Calu3 (cell line): ENCODE measurements at regions not wholly inside any gene's neighbourhood (a gene's known extent, or its start where the extent isn't known, plus 50 kb on each side); places are given as distances from the start of the nearest gene placed in this dataset.

Experiments used
- BruUV-seq: library from RNA; stranded (reverse); fragments of 400-500 nt; replicated peaks from 2 replicates; lab custom pipeline; 2021; lab: Mats Ljungman, UMichigan
- CTCF ChIA-PET: fragments of 300-600 bp; sonication (Branson Sonifier 250); formaldehyde crosslinking; loops from one replicate; lab custom pipeline; 2022; ENCODE audit warnings: antibody characterized with exemption; lab: Charles Lee
- DNase-seq: peaks from one replicate; pipeline ENCODE4 v3.0.0; 2022
- H3K27ac Mint-ChIP-seq: one replicate; pipeline ENCODE4 v1.8.0; 2022; ENCODE audit warnings: mixed read lengths; ENCODE audit not compliant: unreplicated experiment
- H3K27me3 Mint-ChIP-seq: one replicate; pipeline ENCODE4 v1.8.0; 2022; ENCODE audit warnings: mixed read lengths; ENCODE audit not compliant: unreplicated experiment
- H3K36me3 Mint-ChIP-seq: one replicate; pipeline ENCODE4 v1.8.0; 2022; ENCODE audit warnings: mild to moderate bottlenecking, moderate library complexity, mixed read lengths; ENCODE audit not compliant: insufficient read depth, unreplicated experiment
- H3K4me1 Mint-ChIP-seq: one replicate; pipeline ENCODE4 v1.8.0; 2022; ENCODE audit warnings: mild to moderate bottlenecking, low read depth, mixed read lengths; ENCODE audit not compliant: unreplicated experiment
- H3K4me3 Mint-ChIP-seq: one replicate; pipeline ENCODE4 v1.8.0; 2022; ENCODE audit warnings: mild to moderate bottlenecking, low read depth, moderate library complexity, mixed read lengths; ENCODE audit not compliant: unreplicated experiment
- H3K9me3 Mint-ChIP-seq: one replicate; pipeline ENCODE4 v1.8.0; 2022; ENCODE audit warnings: low read depth, mixed read lengths; ENCODE audit not compliant: unreplicated experiment
- intact Hi-C: fragments of 100-400 bp; cut with micrococcal nuclease; formaldehyde crosslinking; loops from one replicate; pipeline ENCODE4 v1.10.0; 2022; ENCODE audit not compliant: unreplicated experiment
- TF ChIP-seq, protein P1 (sequence below): fragments of 200-600 bp; IDR thresholded peaks from one replicate; pipeline ENCODE4 v1.8.0; 2022; ENCODE audit warnings: antibody characterized with exemption; ENCODE audit not compliant: unreplicated experiment

DNA sequence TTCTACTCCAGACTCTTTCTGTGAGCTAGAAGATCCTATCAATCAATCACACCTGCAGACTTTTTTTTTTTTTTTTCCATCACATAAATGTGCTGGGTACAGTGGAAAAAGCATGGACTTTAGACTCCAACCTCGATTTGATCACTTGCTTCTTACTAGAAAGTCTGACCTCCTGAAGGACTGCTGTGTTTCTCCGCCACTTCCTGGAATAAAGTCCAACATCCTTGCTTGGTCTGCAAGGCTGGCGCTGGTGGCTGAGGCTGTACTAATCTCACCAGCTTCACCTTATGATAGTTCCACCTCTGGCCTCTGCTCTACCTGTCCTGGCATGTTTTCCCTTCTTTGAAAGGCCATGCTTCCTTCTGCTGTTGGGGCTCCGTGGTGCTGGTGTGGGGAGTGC lies 60.9 kb upstream of the SESN3 start:
- intact Hi-C loops = no loop called here
- no peak for DNase-seq
- Mint-ChIP-seq H3K4me1 (peaks cover 5% of the 10 kb centered on the region), H3K36me3 (no peaks in the 10 kb centered on the region), H3K27me3 (no peaks in the 10 kb centered on the region), H3K4me3 (no peak overlapping the region), H3K9me3 (no peaks in the 10 kb centered on the region), H3K27ac (no peak overlapping the region)
- TF ChIP-seq, protein P1, sequence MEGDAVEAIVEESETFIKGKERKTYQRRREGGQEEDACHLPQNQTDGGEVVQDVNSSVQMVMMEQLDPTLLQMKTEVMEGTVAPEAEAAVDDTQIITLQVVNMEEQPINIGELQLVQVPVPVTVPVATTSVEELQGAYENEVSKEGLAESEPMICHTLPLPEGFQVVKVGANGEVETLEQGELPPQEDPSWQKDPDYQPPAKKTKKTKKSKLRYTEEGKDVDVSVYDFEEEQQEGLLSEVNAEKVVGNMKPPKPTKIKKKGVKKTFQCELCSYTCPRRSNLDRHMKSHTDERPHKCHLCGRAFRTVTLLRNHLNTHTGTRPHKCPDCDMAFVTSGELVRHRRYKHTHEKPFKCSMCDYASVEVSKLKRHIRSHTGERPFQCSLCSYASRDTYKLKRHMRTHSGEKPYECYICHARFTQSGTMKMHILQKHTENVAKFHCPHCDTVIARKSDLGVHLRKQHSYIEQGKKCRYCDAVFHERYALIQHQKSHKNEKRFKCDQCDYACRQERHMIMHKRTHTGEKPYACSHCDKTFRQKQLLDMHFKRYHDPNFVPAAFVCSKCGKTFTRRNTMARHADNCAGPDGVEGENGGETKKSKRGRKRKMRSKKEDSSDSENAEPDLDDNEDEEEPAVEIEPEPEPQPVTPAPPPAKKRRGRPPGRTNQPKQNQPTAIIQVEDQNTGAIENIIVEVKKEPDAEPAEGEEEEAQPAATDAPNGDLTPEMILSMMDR = no peak
- BruUV-seq = no TSS peak
- CTCF ChIA-PET = no interaction called here

GRCh38 chr11:95289378-95290101 lies 58.5 kb upstream of the SESN3 start:
- intact Hi-C loops = no loop called here
- no peaks in the 10 kb centered on the region for H3K27me3 Mint-ChIP-seq
- no peaks in the 10 kb centered on the region for H3K4me1 Mint-ChIP-seq
- H3K4me3 Mint-ChIP-seq = no peak overlapping the region
- DNase-seq = no peak
- H3K9me3 Mint-ChIP-seq = no peaks in the 10 kb centered on the region
- CTCF ChIA-PET = no interaction called here
- no peaks in the 10 kb centered on the region for H3K36me3 Mint-ChIP-seq
- no TSS peak for BruUV-seq
- TF ChIP-seq, protein P1 = no peak
- H3K27ac Mint-ChIP-seq = no peak overlapping the region

DNA sequence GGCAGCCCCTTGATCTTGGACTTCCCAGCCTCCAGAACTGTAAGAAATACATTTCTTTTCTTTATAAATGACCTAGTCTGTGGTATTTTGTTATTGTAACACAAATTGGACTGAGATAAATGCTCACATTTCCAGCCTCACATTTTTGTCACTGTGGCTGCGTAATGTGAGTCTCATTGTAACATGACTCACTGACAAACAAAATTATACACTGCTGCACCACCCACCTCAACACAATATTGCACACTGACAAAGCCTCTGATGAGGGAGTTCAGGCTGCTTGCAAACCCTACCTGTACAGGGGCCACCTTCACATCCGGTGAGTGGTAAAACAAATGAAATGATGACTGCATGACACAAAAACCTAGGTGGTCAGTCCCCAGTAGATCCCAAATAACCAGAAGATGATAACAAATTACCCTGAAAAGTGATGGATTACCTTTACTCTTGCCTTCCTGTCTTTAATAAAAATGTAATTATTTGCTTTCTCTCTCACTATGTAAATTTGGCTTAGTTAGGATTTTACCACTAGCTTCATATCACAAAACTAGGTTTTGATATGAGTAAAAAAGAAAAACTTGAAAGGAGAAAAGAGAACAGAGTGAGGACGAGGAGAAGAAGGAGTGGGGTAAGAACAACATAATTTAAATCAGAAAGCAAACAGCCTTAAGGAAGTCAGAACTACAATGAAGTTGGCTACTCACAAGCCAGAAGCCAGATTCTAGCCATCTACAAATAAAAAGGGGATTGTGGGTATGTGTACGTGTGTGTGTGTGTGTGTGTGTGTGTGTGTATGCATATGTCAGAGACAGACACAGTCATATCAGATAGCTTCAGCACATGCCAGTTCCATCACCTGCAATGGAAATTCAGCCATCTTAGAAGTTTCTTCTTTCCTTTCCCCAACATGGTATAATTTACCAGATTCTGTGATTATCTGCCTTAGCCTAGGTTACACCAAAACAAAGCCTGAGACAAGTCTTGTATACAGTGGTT lies 53.4 kb upstream of the SESN3 start:
- TF ChIP-seq, protein P1 = no peak
- H3K9me3 Mint-ChIP-seq = no peaks in the 10 kb centered on the region
- no peak for DNase-seq
- peaks cover 9% of the 10 kb centered on the region for H3K4me1 Mint-ChIP-seq
- intact Hi-C loops = no loop called here
- BruUV-seq = no TSS peak
- H3K27me3 Mint-ChIP-seq = no peaks in the 10 kb centered on the region
- no peak overlapping the region for H3K4me3 Mint-ChIP-seq
- no peaks in the 10 kb centered on the region for H3K36me3 Mint-ChIP-seq
- H3K27ac Mint-ChIP-seq = no peak overlapping the region
- CTCF ChIA-PET = no interaction called here

DNA sequence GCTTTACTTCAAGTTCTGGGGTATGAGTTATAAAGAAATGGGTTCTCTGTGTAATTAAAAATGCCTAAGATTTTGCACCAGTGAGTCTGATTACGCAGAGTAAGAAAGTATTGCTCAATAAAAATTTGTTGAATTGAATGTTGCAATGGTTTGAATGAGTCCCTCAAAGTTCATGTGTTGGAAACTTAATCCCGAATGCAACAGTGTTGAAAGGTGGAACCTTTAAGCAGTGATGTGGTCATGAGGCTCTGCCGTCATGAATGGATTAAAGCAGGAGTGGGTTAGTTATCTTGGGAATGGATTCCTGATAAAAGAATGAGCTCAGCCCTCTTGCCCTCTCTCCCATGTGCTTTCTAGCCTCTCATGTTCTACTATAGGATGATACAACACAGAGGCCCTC lies 52.6 kb upstream of the SESN3 start:
- no peaks in the 10 kb centered on the region for H3K9me3 Mint-ChIP-seq
- BruUV-seq = no TSS peak
- CTCF ChIA-PET = no interaction called here
- no peak overlapping the region for H3K27ac Mint-ChIP-seq
- TF ChIP-seq, protein P1 = no peak
- peaks cover 9% of the 10 kb centered on the region for H3K4me1 Mint-ChIP-seq
- no peak for DNase-seq
- no peak overlapping the region for H3K4me3 Mint-ChIP-seq
- intact Hi-C loops = no loop called here
- H3K36me3 Mint-ChIP-seq = no peaks in the 10 kb centered on the region
- no peaks in the 10 kb centered on the region for H3K27me3 Mint-ChIP-seq
